ENCODE measurements at regions not wholly inside any gene's neighbourhood (a gene's known extent, or its start where the extent isn't known, plus 50 kb on each side); places are given as distances from the start of the nearest gene placed in this dataset.
"Not testable (repeated sequence)": the region's sequence is repeated elsewhere in the genome, so short reads cannot be mapped to it uniquely, and the experiment has no call there.

GRCh38 chr7:68868978-68869377, 729.3 kb upstream of the AUTS2 start:
- no peak for DNase-seq (ENCODE audit: low read depth in 4 of 4, low spot score in 2 of 4)

GRCh38 chr7:68873616-68874015, 724.7 kb upstream of the AUTS2 start:
- DNase-seq (ENCODE audit: low read depth in 4 of 4, low spot score in 2 of 4): no peak

GRCh38 chr7:68875857-68876256, 722.4 kb upstream of the AUTS2 start:
- DNase-seq (ENCODE audit: low read depth in 4 of 4, low spot score in 2 of 4): no peak

- not testable (repeated sequence) for DNase-seq (ENCODE audit: low read depth in 4 of 4, low spot score in 2 of 4)
Measured at GRCh38 chr7:68887116-68887515, 711.2 kb upstream of the AUTS2 start.

GRCh38 chr7:68888971-68889385, 709.3 kb upstream of the AUTS2 start:
- no peak for DNase-seq (ENCODE audit: low read depth in 4 of 4, low spot score in 2 of 4)

- DNase-seq (ENCODE audit: low read depth in 4 of 4, low spot score in 2 of 4): no peak
Measured at GRCh38 chr7:68892236-68892635, 706.0 kb upstream of the AUTS2 start.

GRCh38 chr7:68893411-68893810, 704.9 kb upstream of the AUTS2 start:
- no peak for DNase-seq (ENCODE audit: low read depth in 4 of 4, low spot score in 2 of 4)

GRCh38 chr7:68899156-68899555, 699.1 kb upstream of the AUTS2 start:
- not testable (repeated sequence) for DNase-seq (ENCODE audit: low read depth in 4 of 4, low spot score in 2 of 4)

- no peak for DNase-seq (ENCODE audit: low read depth in 4 of 4, low spot score in 2 of 4)
Measured at GRCh38 chr7:68900096-68900495, 698.2 kb upstream of the AUTS2 start.

- DNase-seq (ENCODE audit: low read depth in 4 of 4, low spot score in 2 of 4): no peak
Measured at GRCh38 chr7:68904630-68905029, 693.6 kb upstream of the AUTS2 start.

- DNase-seq (ENCODE audit: low read depth in 4 of 4, low spot score in 2 of 4): no peak
Measured at GRCh38 chr7:68911754-68912153, 686.5 kb upstream of the AUTS2 start.

- no peak for DNase-seq (ENCODE audit: low read depth in 4 of 4, low spot score in 2 of 4)
Measured at GRCh38 chr7:68914006-68914405, 684.3 kb upstream of the AUTS2 start.

GRCh38 chr7:68917041-68917651, 681.1 kb upstream of the AUTS2 start:
- no peak for DNase-seq (ENCODE audit: low read depth in 4 of 4, low spot score in 2 of 4)

GRCh38 chr7:68918621-68919020, 679.7 kb upstream of the AUTS2 start:
- no peak for DNase-seq (ENCODE audit: low read depth in 4 of 4, low spot score in 2 of 4)

GRCh38 chr7:68922850-68923249, 675.4 kb upstream of the AUTS2 start:
- DNase-seq (ENCODE audit: low read depth in 4 of 4, low spot score in 2 of 4): no peak

- no peak for DNase-seq (ENCODE audit: low read depth in 4 of 4, low spot score in 2 of 4)
Measured at GRCh38 chr7:68925241-68925640, 673.0 kb upstream of the AUTS2 start.

- no peak for DNase-seq (ENCODE audit: low read depth in 4 of 4, low spot score in 2 of 4)
Measured at GRCh38 chr7:68929781-68930261, 668.5 kb upstream of the AUTS2 start.

GRCh38 chr7:68936471-68937035, 661.7 kb upstream of the AUTS2 start:
- peak in 1 of 4 donors; percentile 3 for DNase-seq (ENCODE audit: low read depth in 4 of 4, low spot score in 2 of 4)

- no peak for DNase-seq (ENCODE audit: low read depth in 4 of 4, low spot score in 2 of 4)
Measured at GRCh38 chr7:68938151-68938550, 660.1 kb upstream of the AUTS2 start.

GRCh38 chr7:68943786-68944185, 654.5 kb upstream of the AUTS2 start:
- no peak for DNase-seq (ENCODE audit: low read depth in 4 of 4, low spot score in 2 of 4)

GRCh38 chr7:68955656-68956055, 642.6 kb upstream of the AUTS2 start:
- no peak for DNase-seq (ENCODE audit: low read depth in 4 of 4, low spot score in 2 of 4)

- no peak for DNase-seq (ENCODE audit: low read depth in 4 of 4, low spot score in 2 of 4)
Measured at GRCh38 chr7:68958571-68958970, 639.7 kb upstream of the AUTS2 start.

GRCh38 chr7:68963552-68963951, 634.7 kb upstream of the AUTS2 start:
- DNase-seq (ENCODE audit: low read depth in 4 of 4, low spot score in 2 of 4): no peak
